Neural progenitor cell (in vitro differentiated cells): ENCODE measurements at regions not wholly inside any gene's neighbourhood (a gene's known extent, or its start where the extent isn't known, plus 50 kb on each side); places are given as distances from the start of the nearest gene placed in this dataset.

Experiments used
- EZH2phosphoT487 ChIP-seq: fragments of 200-600 bp; sonication (generic); IDR thresholded peaks from 2 replicates; pipeline ENCODE4 v1.6.1; 2017; ENCODE audit warnings: antibody characterized with exemption
- TF ChIP-seq, protein P1 (sequence below): fragments of 200-600 bp; sonication (generic); IDR thresholded peaks from 2 replicates; pipeline ENCODE4 v1.5.1; 2017; ENCODE audit warnings: antibody characterized with exemption, mild to moderate bottlenecking

- TF ChIP-seq, protein P1, sequence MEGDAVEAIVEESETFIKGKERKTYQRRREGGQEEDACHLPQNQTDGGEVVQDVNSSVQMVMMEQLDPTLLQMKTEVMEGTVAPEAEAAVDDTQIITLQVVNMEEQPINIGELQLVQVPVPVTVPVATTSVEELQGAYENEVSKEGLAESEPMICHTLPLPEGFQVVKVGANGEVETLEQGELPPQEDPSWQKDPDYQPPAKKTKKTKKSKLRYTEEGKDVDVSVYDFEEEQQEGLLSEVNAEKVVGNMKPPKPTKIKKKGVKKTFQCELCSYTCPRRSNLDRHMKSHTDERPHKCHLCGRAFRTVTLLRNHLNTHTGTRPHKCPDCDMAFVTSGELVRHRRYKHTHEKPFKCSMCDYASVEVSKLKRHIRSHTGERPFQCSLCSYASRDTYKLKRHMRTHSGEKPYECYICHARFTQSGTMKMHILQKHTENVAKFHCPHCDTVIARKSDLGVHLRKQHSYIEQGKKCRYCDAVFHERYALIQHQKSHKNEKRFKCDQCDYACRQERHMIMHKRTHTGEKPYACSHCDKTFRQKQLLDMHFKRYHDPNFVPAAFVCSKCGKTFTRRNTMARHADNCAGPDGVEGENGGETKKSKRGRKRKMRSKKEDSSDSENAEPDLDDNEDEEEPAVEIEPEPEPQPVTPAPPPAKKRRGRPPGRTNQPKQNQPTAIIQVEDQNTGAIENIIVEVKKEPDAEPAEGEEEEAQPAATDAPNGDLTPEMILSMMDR, result no peak
- no peak for TF ChIP-seq EZH2phosphoT487
These were observed 373.1 kb upstream of the DCN start for GRCh38 chr12:91555436-91556415.
